HFF-Myc (cell line): ENCODE measurements at regions not wholly inside any gene's neighbourhood (a gene's known extent, or its start where the extent isn't known, plus 50 kb on each side); places are given as distances from the start of the nearest gene placed in this dataset.
A peak's percentile ranks its signal among the peaks of the same experiment; 100 is the strongest.

Source experiments
- DNase-seq: peaks from one replicate; pipeline ENCODE4 v3.0.0-alpha.2; 2011; ENCODE audit warnings: low read depth; ENCODE audit errors: extremely low read depth
- H3K4me3 ChIP-seq: replicated peaks from 2 replicates; pipeline ENCODE4 v1.5.1; 2011; ENCODE audit warnings: low read depth, mild to moderate bottlenecking, control low read depth, low read length
- TF ChIP-seq, protein P1 (sequence below): IDR thresholded peaks from 2 replicates; pipeline ENCODE4 v1.5.1; 2012; ENCODE audit warnings: mild to moderate bottlenecking, low read depth, low read length, control low read depth; ENCODE audit errors: missing control alignments

DNA sequence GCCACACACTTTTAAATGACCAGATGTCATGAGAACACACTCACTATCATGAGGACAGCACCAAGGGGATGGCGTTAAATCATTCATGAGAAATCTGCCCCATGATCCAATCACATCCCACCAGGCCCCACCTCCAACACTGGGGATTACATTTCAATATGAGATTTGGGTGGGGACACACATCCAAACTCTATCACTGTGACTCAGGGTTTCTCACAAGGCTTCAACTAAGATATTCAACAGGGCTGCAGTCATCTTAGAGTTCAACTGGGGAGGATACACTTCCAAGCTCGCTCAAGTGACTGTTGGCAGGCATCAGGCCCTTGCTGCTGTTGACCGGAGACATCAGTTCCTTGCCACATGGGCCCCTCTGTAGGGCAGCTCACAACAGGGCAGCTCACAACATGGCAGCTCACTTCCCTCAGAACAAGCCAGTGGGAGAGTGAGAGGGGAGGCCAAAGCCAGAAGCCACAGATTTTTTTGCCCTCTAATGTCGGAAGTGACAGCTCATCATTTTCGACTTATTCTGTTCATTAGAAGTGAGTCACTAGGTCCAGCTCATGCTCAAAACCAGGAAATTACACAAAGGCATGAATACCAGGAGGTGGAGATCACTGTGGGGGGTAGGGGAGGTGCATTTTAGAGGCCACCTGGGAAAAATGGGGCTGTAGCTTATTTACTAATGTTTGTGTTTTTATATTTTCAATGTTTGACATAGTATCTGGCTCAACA is 50.8 kb upstream of the PTHLH start:
- no peak overlapping the region for H3K4me3 ChIP-seq
- TF ChIP-seq, protein P1, sequence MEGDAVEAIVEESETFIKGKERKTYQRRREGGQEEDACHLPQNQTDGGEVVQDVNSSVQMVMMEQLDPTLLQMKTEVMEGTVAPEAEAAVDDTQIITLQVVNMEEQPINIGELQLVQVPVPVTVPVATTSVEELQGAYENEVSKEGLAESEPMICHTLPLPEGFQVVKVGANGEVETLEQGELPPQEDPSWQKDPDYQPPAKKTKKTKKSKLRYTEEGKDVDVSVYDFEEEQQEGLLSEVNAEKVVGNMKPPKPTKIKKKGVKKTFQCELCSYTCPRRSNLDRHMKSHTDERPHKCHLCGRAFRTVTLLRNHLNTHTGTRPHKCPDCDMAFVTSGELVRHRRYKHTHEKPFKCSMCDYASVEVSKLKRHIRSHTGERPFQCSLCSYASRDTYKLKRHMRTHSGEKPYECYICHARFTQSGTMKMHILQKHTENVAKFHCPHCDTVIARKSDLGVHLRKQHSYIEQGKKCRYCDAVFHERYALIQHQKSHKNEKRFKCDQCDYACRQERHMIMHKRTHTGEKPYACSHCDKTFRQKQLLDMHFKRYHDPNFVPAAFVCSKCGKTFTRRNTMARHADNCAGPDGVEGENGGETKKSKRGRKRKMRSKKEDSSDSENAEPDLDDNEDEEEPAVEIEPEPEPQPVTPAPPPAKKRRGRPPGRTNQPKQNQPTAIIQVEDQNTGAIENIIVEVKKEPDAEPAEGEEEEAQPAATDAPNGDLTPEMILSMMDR: no peak
- DNase-seq: peak; percentile 52

DNA sequence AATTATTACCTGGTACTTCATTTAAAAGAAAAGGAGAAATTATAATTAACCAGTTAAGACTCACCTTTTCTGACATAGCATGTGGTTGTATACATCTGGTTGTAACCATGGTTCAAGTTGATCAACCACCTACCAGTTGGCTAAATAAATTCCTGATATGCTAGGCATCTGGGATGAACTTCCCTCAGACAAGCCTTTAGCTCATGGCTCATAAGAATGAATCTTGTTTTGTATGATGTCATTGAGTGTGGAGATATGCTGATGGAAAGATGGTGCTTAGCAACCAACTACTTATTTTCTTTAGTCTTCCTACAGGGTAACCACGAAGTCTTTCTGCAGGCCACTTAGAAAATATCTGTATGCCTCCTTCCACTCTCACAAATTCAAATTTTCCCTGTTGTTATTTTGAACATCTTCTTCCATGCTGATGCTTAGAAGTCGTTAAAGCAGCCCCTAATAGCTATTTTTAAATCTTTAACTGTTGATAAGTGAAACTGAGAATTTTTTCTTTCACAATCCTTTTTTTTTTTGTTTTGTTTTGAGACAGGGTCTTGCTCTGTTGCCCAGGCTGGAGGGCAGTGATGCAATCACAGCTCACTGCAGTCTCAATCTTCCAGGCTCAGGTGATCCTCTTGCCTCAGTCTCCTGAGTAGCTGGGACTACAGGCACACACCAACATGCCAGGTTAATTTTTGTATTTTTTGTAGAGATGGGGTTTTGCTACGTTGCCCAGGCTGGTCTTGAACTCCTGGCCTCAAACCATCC is 51.9 kb upstream of the PTHLH start:
- DNase-seq: no peak
- H3K4me3 ChIP-seq: no peak overlapping the region
- TF ChIP-seq, protein P1: no peak

DNA sequence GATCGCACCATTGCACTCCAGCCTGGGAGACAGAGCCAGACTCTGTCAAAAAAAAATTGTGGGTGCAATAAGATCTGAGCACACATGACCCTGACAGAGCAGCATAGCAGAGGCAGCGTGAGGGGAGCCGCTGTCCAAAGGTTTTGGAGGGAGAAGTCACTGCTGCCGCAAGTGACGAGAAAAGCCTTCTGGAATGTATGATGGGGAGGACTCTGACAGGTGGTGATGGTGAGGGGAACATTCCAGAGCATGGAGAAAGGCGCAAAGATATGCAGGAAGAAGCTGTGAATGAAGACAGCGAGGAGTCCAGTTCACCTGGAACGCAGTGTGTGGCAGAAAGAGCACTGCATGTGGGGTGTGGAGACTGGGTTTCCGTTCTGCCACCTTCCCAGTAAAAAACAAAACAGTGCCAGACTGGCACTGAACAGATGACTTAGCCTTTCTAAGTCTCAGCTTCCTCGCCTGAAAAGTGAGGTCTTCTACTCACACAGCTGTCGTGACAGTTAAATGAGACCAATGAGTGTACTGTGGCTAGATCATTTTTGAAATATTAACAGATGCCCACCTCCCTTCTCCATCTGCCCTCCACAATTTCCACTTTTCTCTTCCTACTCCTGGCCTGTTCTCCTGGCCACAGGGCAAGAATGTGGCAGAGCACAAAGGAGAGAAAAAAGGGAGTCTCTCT is 53.4 kb upstream of the PTHLH start:
- DNase-seq: no peak
- no peak overlapping the region for H3K4me3 ChIP-seq

DNA sequence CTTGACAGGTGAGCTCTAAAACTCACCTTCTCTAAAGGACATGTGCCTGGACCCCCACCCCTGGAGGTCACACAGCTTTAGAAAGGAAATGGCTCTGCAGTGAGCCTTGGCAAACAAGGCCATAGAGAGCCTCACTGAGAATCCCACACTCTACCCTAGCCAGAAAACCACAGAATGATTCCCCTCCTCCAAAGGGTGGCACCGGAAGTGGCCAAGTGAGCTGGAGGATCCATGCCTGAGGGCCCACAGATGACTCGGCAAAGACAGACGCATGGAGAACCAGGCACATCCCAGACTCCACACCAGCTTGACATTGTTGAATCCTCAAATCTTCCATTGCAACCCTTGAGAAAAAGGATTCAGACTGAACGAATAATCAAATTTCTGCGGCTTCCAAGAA is 54.2 kb upstream of the PTHLH start:
- no peak for DNase-seq
- no peak overlapping the region for H3K4me3 ChIP-seq
- TF ChIP-seq, protein P1: no peak

More for the DNA sequence above, 53.4 kb upstream of the PTHLH start:
- TF ChIP-seq, protein P1: no peak

DNA sequence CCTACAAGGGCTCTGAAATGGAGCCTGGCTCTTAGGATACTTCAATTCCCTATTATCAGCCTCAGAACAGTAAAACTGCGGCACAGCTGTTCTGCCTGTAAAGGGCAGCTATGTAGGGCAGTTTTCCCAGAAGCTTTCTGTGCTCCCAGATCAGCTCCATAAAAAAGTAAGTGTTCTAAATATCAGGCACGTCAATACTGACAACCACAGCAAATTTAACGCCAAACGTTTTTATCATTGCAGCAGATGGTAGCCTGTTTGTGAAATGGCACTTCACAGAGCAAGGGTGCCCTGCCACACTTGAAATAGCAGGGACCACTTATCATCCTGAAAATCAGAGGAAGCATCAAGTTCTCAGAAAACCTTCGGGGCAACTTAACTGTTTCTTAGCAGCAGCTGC is 54.8 kb upstream of the PTHLH start:
- TF ChIP-seq, protein P1: no peak
- no peak overlapping the region for H3K4me3 ChIP-seq
- DNase-seq: no peak

DNA sequence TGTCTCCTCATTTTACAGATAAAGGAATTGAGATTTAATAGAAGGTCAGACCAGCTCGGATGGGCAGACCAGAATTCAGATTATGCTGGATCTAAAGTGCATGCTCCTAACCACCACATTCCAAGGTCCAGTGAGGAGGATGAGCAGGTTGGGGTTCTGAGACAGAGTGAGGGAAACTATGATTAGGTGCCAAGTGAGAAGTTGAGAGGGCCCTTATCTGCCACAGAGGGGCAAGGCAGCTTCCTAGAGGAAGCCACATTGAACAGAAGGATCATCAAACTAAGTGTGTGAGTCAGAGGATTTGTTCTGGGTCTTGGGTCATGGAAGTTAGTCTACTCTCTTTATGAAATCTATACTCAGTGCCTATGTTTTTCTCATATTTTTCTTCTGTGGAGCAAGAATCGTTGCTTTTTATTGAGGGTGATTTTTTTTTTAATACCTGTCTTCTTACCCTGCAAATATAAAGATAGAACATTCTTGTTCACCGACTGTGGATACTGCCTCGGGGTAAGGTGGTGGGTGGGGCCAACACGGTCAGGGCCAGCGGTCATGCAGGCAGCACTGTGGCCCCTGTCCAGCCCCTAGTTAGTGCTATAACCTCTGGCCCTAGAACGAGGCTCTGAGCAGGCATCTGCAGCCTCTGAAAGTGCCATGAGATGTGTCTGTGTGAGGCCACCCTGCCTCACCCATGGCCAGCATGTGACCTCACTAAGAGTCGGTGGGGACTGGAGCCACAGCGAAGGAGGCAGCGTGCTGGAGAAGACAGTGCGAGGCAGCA is 55.6 kb upstream of the PTHLH start:
- no peak for DNase-seq
- H3K4me3 ChIP-seq: no peak overlapping the region
- TF ChIP-seq, protein P1: no peak
